WTC11 (cell line): ENCODE measurements at regions not wholly inside any gene's neighbourhood (a gene's known extent, or its start where the extent isn't known, plus 50 kb on each side); places are given as distances from the start of the nearest gene placed in this dataset.

Experiments used
- ATAC-seq: fragments of 200-7000 bp; cut with Tn5 transposase; 2 replicates; pipeline ENCODE4 v1.10.0; 2021; ENCODE audit warnings: mild to moderate bottlenecking, moderate library complexity
- CTCF ChIA-PET: fragments of 300-600 bp; sonication (Branson Sonifier 250); formaldehyde crosslinking; loops from one replicate; lab custom pipeline; 2021; ENCODE audit warnings: antibody characterized with exemption; lab: Charles Lee
- POLR2A ChIA-PET: fragments of 350-600 bp; sonication (Branson Sonifier 250); formaldehyde crosslinking; loops from one replicate; lab custom pipeline; 2021; ENCODE audit warnings: antibody characterized with exemption; lab: Charles Lee
- DNase-seq: peaks from one replicate; pipeline ENCODE4 v3.0.0; 2021; ENCODE audit warnings: low spot score
- H3K27ac Mint-ChIP-seq: 2 replicates; pipeline ENCODE4 v1.8.0; 2021; ENCODE audit warnings: mixed read lengths
- H3K27me3 Mint-ChIP-seq: 2 replicates; pipeline ENCODE4 v1.8.0; 2021; ENCODE audit warnings: low read depth, mild to moderate bottlenecking, moderate library complexity, mixed read lengths
- H3K36me3 Mint-ChIP-seq: 2 replicates; pipeline ENCODE4 v1.8.0; 2021; ENCODE audit warnings: mixed read lengths
- H3K4me1 Mint-ChIP-seq: 2 replicates; pipeline ENCODE4 v1.8.0; 2022; ENCODE audit warnings: mixed read lengths
- H3K4me3 Mint-ChIP-seq: 2 replicates; pipeline ENCODE4 v1.8.0; 2021; ENCODE audit warnings: mild to moderate bottlenecking, moderate library complexity, mixed read lengths
- H3K9me3 Mint-ChIP-seq: 2 replicates; pipeline ENCODE4 v1.8.0; 2021; ENCODE audit warnings: mixed read lengths
- ARID4B ChIP-seq: sonication (generic); formaldehyde crosslinking; IDR thresholded peaks from 2 replicates; pipeline ENCODE4 v1.8.0; 2023; ENCODE audit warnings: missing genetic modification reagents, mild to moderate bottlenecking, borderline replicate concordance
- CBFB ChIP-seq: sonication (generic); formaldehyde crosslinking; IDR thresholded peaks from 2 replicates; pipeline ENCODE4 v1.8.1; 2022; ENCODE audit warnings: mild to moderate bottlenecking, low read depth, missing genetic modification reagents
- CREB1 ChIP-seq: sonication (generic); formaldehyde crosslinking; IDR thresholded peaks from 2 replicates; pipeline ENCODE4 v1.8.0; 2023; ENCODE audit warnings: mild to moderate bottlenecking, missing genetic modification reagents
- E2F1 ChIP-seq: sonication (generic); formaldehyde crosslinking; IDR thresholded peaks from 2 replicates; pipeline ENCODE4 v1.8.0; 2022; ENCODE audit warnings: mild to moderate bottlenecking, missing genetic modification reagents
- E2F4 ChIP-seq: sonication (generic); formaldehyde crosslinking; IDR thresholded peaks from 2 replicates; pipeline ENCODE4 v1.8.1; 2022; ENCODE audit warnings: low read depth, mild to moderate bottlenecking, moderate library complexity, missing genetic modification reagents, borderline replicate concordance
- ERG ChIP-seq: fragments of 250-450 bp; sonication (Bioruptor Pico); IDR thresholded peaks from 2 replicates; pipeline ENCODE4 v1.8.0; 2021; ENCODE audit warnings: mild to moderate bottlenecking
- FOXJ3 ChIP-seq: sonication (generic); formaldehyde crosslinking; IDR thresholded peaks from 2 replicates; pipeline ENCODE4 v1.9.0; 2021; ENCODE audit warnings: missing genetic modification reagents, mild to moderate bottlenecking, borderline replicate concordance
- GRHL2 ChIP-seq: fragments of 250-450 bp; sonication (Bioruptor Pico); IDR thresholded peaks from 2 replicates; pipeline ENCODE4 v1.8.0; 2022; ENCODE audit warnings: mild to moderate bottlenecking, moderate library complexity; ENCODE audit not compliant: insufficient replicate concordance, severe bottlenecking
- MXD4 ChIP-seq: fragments of 250-450 bp; sonication (Bioruptor Pico); IDR thresholded peaks from 2 replicates; pipeline ENCODE4 v1.8.0; 2021; ENCODE audit warnings: mild to moderate bottlenecking, moderate library complexity, borderline replicate concordance
- SP1 ChIP-seq: sonication (generic); formaldehyde crosslinking; conservative IDR thresholded peaks from 2 replicates; pipeline ENCODE4 v1.8.1; 2022; ENCODE audit warnings: missing genetic modification reagents
- ZNF532 ChIP-seq: fragments of 250-450 bp; sonication (Bioruptor Pico); IDR thresholded peaks from 2 replicates; pipeline ENCODE4 v1.9.0; 2021; ENCODE audit warnings: mild to moderate bottlenecking, borderline replicate concordance
- TF ChIP-seq, protein P1 (sequence below): fragments of 250-450 bp; sonication (Bioruptor Pico); IDR thresholded peaks from 2 replicates; pipeline ENCODE4 v1.9.0; 2021; ENCODE audit warnings: moderate library complexity, mild to moderate bottlenecking, inconsistent platforms, borderline replicate concordance
- TF ChIP-seq, protein P2 (sequence below): fragments of 250-450 bp; sonication (Bioruptor Pico); IDR thresholded peaks from 2 replicates; pipeline ENCODE4 v1.9.0; 2021; ENCODE audit warnings: mild to moderate bottlenecking

DNA sequence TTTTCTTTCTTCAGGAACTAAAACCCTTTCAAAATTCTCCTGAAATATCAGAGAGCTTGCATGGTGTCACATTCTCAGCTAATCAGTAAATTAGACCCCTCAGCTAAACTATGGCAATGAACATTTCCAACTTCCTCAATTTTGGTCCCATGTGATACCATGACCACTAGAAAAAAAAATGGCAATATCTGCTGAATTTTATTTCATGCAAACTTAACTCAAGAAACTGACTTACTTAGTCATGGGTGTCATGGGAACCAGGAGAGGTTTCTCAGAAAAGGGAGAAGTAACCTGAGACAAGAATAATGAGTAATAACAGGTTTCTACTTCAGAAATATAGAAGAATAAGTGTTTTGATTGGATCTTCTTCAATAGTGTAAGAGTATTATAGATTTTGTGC is 784.6 kb upstream of the ALCAM start (continued):
- TF ChIP-seq ARID4B (CRISPR knock-in tag), result no peak

GRCh38 chr3:104584682-104585081 is 782.0 kb upstream of the ALCAM start:
- ChIA-PET POLR2A (no interaction called here), CTCF (no interaction called here)
- ATAC-seq, result no peak
- peaks cover 25% of the 10 kb centered on the region for H3K9me3 Mint-ChIP-seq
- H3K27ac Mint-ChIP-seq, result no peak overlapping the region
- peaks cover 2% of the 10 kb centered on the region for H3K36me3 Mint-ChIP-seq
- H3K4me1 Mint-ChIP-seq, result peaks cover 2% of the 10 kb centered on the region; the same call in 1 of the 2 replicates
- no peak for DNase-seq
- no peaks in the 10 kb centered on the region for H3K27me3 Mint-ChIP-seq
- TF ChIP-seq, protein P1, sequence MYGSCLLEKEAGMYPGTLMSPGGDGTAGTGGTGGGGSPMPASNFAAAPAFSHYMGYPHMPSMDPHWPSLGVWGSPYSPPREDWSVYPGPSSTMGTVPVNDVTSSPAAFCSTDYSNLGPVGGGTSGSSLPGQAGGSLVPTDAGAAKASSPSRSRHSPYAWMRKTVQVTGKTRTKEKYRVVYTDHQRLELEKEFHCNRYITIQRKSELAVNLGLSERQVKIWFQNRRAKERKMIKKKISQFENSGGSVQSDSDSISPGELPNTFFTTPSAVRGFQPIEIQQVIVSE, result no peak
- no peak for TF ChIP-seq E2F1 (CRISPR knock-in tag)
- no peak overlapping the region for H3K4me3 Mint-ChIP-seq

DNA sequence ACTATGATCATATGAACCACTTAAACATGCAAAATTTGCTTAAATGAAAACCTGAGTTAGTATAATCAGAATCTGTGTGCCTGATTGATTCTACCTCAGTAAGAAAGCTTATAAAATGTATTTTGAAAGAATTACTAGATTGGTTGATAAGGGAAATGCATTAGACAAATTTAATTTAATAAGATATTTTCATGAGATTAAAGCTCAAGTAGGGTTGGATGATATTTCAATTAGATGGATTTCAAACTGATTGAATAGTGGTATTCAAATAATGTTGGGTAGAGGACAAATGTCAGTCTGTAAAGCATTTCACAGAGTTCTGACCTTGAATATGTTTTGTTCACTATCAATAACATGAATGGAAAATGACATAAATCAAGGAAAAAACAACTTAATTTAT is 780.4 kb upstream of the ALCAM start:
- H3K4me1 Mint-ChIP-seq, result peaks cover 2% of the 10 kb centered on the region; the same call in 1 of the 2 replicates

More for the DNA sequence above, 780.4 kb upstream of the ALCAM start:
- POLR2A ChIA-PET, result no interaction called here
- no peak for TF ChIP-seq CREB1
- no peak for TF ChIP-seq ZNF532 (CRISPR knock-in tag)
- no peak for TF ChIP-seq FOXJ3
- no peak for TF ChIP-seq ARID4B (CRISPR knock-in tag)
- TF ChIP-seq, protein P2, sequence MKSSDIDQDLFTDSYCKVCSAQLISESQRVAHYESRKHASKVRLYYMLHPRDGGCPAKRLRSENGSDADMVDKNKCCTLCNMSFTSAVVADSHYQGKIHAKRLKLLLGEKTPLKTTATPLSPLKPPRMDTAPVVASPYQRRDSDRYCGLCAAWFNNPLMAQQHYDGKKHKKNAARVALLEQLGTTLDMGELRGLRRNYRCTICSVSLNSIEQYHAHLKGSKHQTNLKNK, result no peak
- TF ChIP-seq SP1 (CRISPR knock-in tag), result no peak
- TF ChIP-seq E2F4 (CRISPR knock-in tag), result no peak
- no peak for TF ChIP-seq CBFB (CRISPR knock-in tag)
- no peak for TF ChIP-seq GRHL2
- TF ChIP-seq ERG (CRISPR knock-in tag), result no peak
- no peak for TF ChIP-seq MXD4 (CRISPR knock-in tag)
- Mint-ChIP-seq H3K27me3 (no peaks in the 10 kb centered on the region), H3K9me3 (peaks cover 21% of the 10 kb centered on the region), H3K36me3 (0 out of 2 replicates have a peak, but pooled peaks cover 3% of the 10 kb centered on the region), H3K27ac (no peak overlapping the region), H3K4me3 (no peak overlapping the region)
- DNase-seq (no peak), ATAC-seq (no peak)
- CTCF ChIA-PET, result no interaction called here
